HCT116 (cell line): ENCODE measurements at regions not wholly inside any gene's neighbourhood (a gene's known extent, or its start where the extent isn't known, plus 50 kb on each side); places are given as distances from the start of the nearest gene placed in this dataset.

ENCODE experiments used
- ATAC-seq: fragments of 200-7000 bp; cut with Tn5 transposase; 2 replicates; pipeline ENCODE4 v1.9.1; 2020; ENCODE audit warnings: mild to moderate bottlenecking, moderate library complexity
- BruUV-seq: library from RNA; stranded (reverse); fragments of 400-500 nt; replicated peaks from 2 replicates; lab custom pipeline; 2021; lab: Mats Ljungman, UMichigan
- CTCF ChIA-PET: fragments of 300-600 bp; sonication (Branson Sonifier 250); formaldehyde crosslinking; loops from one replicate; lab custom pipeline; 2021; ENCODE audit warnings: antibody characterized with exemption; lab: Charles Lee
- POLR2A ChIA-PET: fragments of 300-600, 350-600 bp; sonication (Branson Sonifier 250); formaldehyde crosslinking; loops from one replicate; lab custom pipeline; 2021; ENCODE audit warnings: antibody characterized with exemption; lab: Charles Lee
- RAD21 ChIA-PET, 2 experiments: fragments of 300-600 bp; sonication (Branson Sonifier 250); formaldehyde crosslinking; loops; one replicate each; lab custom pipeline; 2023; ENCODE audit warnings: low total read pairs in 2 of 2; ENCODE audit not compliant: uncharacterized antibody in 2 of 2, unreplicated experiment in 2 of 2, low non-redundant PET in 1 of 2; lab: Charles Lee
- DNase-seq: peaks from one replicate; pipeline ENCODE4 v3.0.0-alpha.2; 2010; ENCODE audit warnings: low read depth, low spot score
- H2AFZ ChIP-seq: fragments of 200-600 bp; shearing (Covaris generic), sonication (generic); 2 replicates; pipeline ENCODE4 v1.6.1; 2017; ENCODE audit warnings: low read depth, mixed run types, mixed read lengths, antibody characterized with exemption, low read length; ENCODE audit not compliant: poor library complexity, severe bottlenecking
- H3K27ac ChIP-seq: 2 replicates; pipeline ENCODE4 v1.5.1; 2012; ENCODE audit warnings: low read depth, low read length
- H3K27me3 ChIP-seq: fragments of 200-600 bp; sonication (generic); 2 replicates; pipeline ENCODE4 v1.6.1; 2016; ENCODE audit warnings: mixed run types, low read length, mixed read lengths; ENCODE audit not compliant: insufficient read depth
- H3K36me3 ChIP-seq, 2 experiments: fragments of 200-500 bp in 1 of 2; fragments of 200-600 bp in 1 of 2; sonication (Bioruptor generic) in 1 of 2; sonication (generic) in 1 of 2; 2 replicates each; pipeline versions ENCODE4 v1.5.1 to v1.6.1; 2014 to 2016; ENCODE audit warnings: low read length in 2 of 2, inconsistent platforms in 1 of 2, mixed read lengths in 1 of 2, mixed run types in 1 of 2; ENCODE audit not compliant: insufficient read depth in 2 of 2, control insufficient read depth in 1 of 2
- H3K4me1 ChIP-seq, 2 experiments: fragments of 200-600 bp in 1 of 2; sonication (generic) in 1 of 2; 2 replicates each; pipeline versions ENCODE4 v1.5.1 to v1.6.1; 2012 to 2017; ENCODE audit warnings: low read length in 2 of 2, inconsistent platforms in 1 of 2, mild to moderate bottlenecking in 1 of 2, mixed read lengths in 1 of 2, mixed run types in 1 of 2, moderate library complexity in 1 of 2; ENCODE audit not compliant: insufficient read depth in 2 of 2, control insufficient read depth in 1 of 2
- H3K4me2 ChIP-seq: fragments of 200-600 bp; sonication (generic); 2 replicates; pipeline ENCODE4 v1.6.1; 2017; ENCODE audit warnings: mixed run types, low read length, mixed read lengths
- H3K4me3 ChIP-seq, 2 experiments: fragments of 200-600 bp in 1 of 2; sonication (generic) in 1 of 2; replicated peaks in 1 of 2; 2 replicates each; pipeline ENCODE4 v1.5.1; 2011 to 2016; ENCODE audit warnings: low read length in 2 of 2, control low read depth in 1 of 2, low read depth in 1 of 2, mild to moderate bottlenecking in 1 of 2, mixed read lengths in 1 of 2, mixed run types in 1 of 2
- H3K79me2 ChIP-seq: fragments of 200-600 bp; sonication (generic); 2 replicates; pipeline ENCODE4 v1.6.1; 2017; ENCODE audit warnings: mild to moderate bottlenecking, mixed run types, low read length, moderate library complexity, mixed read lengths; ENCODE audit not compliant: insufficient read depth
- H3K9ac ChIP-seq: fragments of 200-600 bp; sonication (generic); 2 replicates; pipeline ENCODE4 v1.6.1; 2016; ENCODE audit warnings: low read length, mixed read lengths
- H3K9me2 ChIP-seq: fragments of 200-600 bp; sonication (generic), shearing (Covaris generic); 2 replicates; pipeline ENCODE4 v1.6.1; 2017; ENCODE audit warnings: mixed run types, mild to moderate bottlenecking, moderate library complexity; ENCODE audit not compliant: insufficient read depth
- H3K9me3 ChIP-seq, 2 experiments: fragments of 200-500 bp in 1 of 2; fragments of 200-600 bp in 1 of 2; sonication (Bioruptor generic) in 1 of 2; sonication (generic) in 1 of 2; 2 replicates each; pipeline ENCODE4 v1.6.1; 2014 to 2017; ENCODE audit warnings: low read length in 2 of 2, mixed read lengths in 2 of 2, inconsistent platforms in 1 of 2, low read depth in 1 of 2, mild to moderate bottlenecking in 1 of 2, mixed run types in 1 of 2, moderate library complexity in 1 of 2; ENCODE audit not compliant: control insufficient read depth in 1 of 2, insufficient read depth in 1 of 2
- H4K20me1 ChIP-seq: fragments of 200-600 bp; sonication (generic), shearing (Covaris generic); 2 replicates; pipeline ENCODE4 v1.6.1; 2017; ENCODE audit warnings: mixed run types, mild to moderate bottlenecking, moderate library complexity; ENCODE audit not compliant: insufficient read depth
- CEBPB ChIP-seq: IDR thresholded peaks from 2 replicates; pipeline ENCODE4 v1.6.1; 2012; ENCODE audit warnings: low read depth
- ELF1 ChIP-seq: IDR thresholded peaks from 2 replicates; pipeline ENCODE4 v1.6.1; 2012; ENCODE audit warnings: low read depth, borderline replicate concordance
- EZH2 ChIP-seq: fragments of 200-600 bp; sonication (generic); IDR thresholded peaks from 2 replicates; pipeline ENCODE4 v1.6.1; 2017; ENCODE audit warnings: antibody characterized with exemption, mixed run types
- POLR2A ChIP-seq: IDR thresholded peaks from 2 replicates; pipeline ENCODE4 v1.7.0; 2011; ENCODE audit warnings: borderline replicate concordance; ENCODE audit not compliant: insufficient read depth, insufficient read length; ENCODE audit errors: extremely low read depth
- POLR2AphosphoS5 ChIP-seq: IDR thresholded peaks from 2 replicates; pipeline ENCODE4 v1.6.1; 2011; ENCODE audit warnings: mild to moderate bottlenecking, low read depth, low read length, moderate library complexity
- RAD21 ChIP-seq: IDR thresholded peaks from 2 replicates; pipeline ENCODE4 v1.6.1; 2012; ENCODE audit warnings: low read depth, mild to moderate bottlenecking
- SRF ChIP-seq: IDR thresholded peaks from 2 replicates; pipeline ENCODE4 v1.6.1; 2012; ENCODE audit warnings: low read depth
- TCF7L2 ChIP-seq: IDR thresholded peaks from 2 replicates; pipeline ENCODE4 v1.7.0; 2011; ENCODE audit warnings: borderline replicate concordance, inconsistent platforms; ENCODE audit not compliant: insufficient read depth, insufficient read length; ENCODE audit errors: extremely low read depth
- YY1 ChIP-seq: IDR thresholded peaks from 2 replicates; pipeline ENCODE4 v1.6.1; 2011; ENCODE audit warnings: low read length, low read depth, moderate library complexity, mild to moderate bottlenecking; ENCODE audit not compliant: insufficient replicate concordance; ENCODE audit errors: extremely low read depth
- ZFX ChIP-seq: fragments of 450-650 bp; IDR thresholded peaks from 2 replicates; pipeline ENCODE4 v1.6.1; 2017
- ZNF274 ChIP-seq: fragments of 200-500 bp; sonication (Bioruptor generic); IDR thresholded peaks from 2 replicates; pipeline ENCODE4 v1.6.1; 2014; ENCODE audit warnings: mild to moderate bottlenecking, low read depth, low read length, inconsistent platforms
- intact Hi-C: fragments of 100-400 bp; cut with micrococcal nuclease; formaldehyde crosslinking; loops from 2 replicates; pipeline ENCODE4 v1.10.0; 2022
- TF ChIP-seq, protein P1 (sequence below): IDR thresholded peaks from 2 replicates; pipeline ENCODE4 v1.6.1; 2012; ENCODE audit warnings: low read depth
- TF ChIP-seq, protein P2 (sequence below), 3 experiments: fragments of 200-600 bp in 1 of 3; sonication (generic) in 1 of 3; IDR thresholded peaks in 2 of 3; conservative IDR thresholded peaks in 1 of 3; 2 replicates each; pipeline ENCODE4 v1.5.1; 2012 to 2017; ENCODE audit warnings: low read depth in 2 of 3, low read length in 2 of 3, antibody characterized with exemption in 1 of 3, borderline replicate concordance in 1 of 3, control low read depth in 1 of 3, mild to moderate bottlenecking in 1 of 3, mixed read lengths in 1 of 3, mixed run types in 1 of 3, moderate library complexity in 1 of 3; ENCODE audit not compliant: insufficient read depth in 1 of 3
- TF ChIP-seq, protein P3 (sequence below): IDR thresholded peaks from 2 replicates; pipeline ENCODE4 v1.6.1; 2012

DNA sequence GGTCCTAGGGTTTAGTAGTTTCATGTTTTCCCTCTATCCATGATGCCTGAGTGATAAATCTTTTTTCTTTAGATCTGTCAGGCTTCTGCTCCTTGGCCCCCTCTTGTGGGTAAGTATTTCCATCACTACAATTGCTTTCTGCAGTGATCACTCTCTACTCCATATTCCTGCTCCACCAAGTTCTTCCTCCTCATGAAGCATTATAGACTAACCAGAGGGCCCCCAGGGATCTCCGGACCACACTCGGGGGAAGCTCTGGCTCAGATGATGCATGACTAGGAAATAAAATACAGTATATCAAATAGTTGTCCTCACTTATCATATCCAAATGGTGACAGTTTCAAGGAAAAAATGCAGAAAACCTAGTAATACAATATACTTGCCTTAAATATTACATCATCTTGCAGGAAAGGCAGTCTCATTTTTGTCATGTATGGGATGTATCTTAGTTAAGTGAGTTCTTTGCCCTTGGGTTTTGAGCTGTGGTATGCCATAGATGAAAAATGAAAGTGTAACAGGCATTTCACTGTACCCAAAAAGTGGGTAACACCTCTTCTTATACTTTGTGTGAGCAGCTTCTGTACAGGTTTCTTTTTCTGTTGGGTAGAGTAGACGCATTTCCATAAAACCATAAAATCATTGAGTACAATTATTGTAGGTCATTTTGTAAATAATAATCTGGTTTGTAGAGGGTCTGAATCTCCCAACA is 200.9 kb upstream of the EYA4 start:
- intact Hi-C loops = loop anchor here (2.0 kb wide), 1 partner anchor 209 kb away; no protein-coding TSS in a partner anchor
- no peak overlapping the region for H2AFZ ChIP-seq
- peak; percentile 83 for ATAC-seq

More for the DNA sequence above, 200.9 kb upstream of the EYA4 start:
- Histone ChIP-seq H3K4me1 (no peaks in the 10 kb centered on the region), H3K4me2 (no peak overlapping the region), H4K20me1 (no peaks in the 10 kb centered on the region), H3K9me3 (no peaks in the 10 kb centered on the region), H3K9ac (no peak overlapping the region), H3K79me2 (no peaks in the 10 kb centered on the region), H3K36me3 (no peaks in the 10 kb centered on the region), H3K9me2 (no peaks in the 10 kb centered on the region), H3K27ac (no peak overlapping the region), H3K4me3 (no peak overlapping the region), H3K27me3 (no peaks in the 10 kb centered on the region)
- CTCF ChIA-PET = no interaction called here
- peak; percentile 16 for DNase-seq
- BruUV-seq = no TSS peak
- POLR2A ChIA-PET = no interaction called here
- no peak for TF ChIP-seq POLR2A
- no peak for TF ChIP-seq SRF
- TF ChIP-seq, protein P1, sequence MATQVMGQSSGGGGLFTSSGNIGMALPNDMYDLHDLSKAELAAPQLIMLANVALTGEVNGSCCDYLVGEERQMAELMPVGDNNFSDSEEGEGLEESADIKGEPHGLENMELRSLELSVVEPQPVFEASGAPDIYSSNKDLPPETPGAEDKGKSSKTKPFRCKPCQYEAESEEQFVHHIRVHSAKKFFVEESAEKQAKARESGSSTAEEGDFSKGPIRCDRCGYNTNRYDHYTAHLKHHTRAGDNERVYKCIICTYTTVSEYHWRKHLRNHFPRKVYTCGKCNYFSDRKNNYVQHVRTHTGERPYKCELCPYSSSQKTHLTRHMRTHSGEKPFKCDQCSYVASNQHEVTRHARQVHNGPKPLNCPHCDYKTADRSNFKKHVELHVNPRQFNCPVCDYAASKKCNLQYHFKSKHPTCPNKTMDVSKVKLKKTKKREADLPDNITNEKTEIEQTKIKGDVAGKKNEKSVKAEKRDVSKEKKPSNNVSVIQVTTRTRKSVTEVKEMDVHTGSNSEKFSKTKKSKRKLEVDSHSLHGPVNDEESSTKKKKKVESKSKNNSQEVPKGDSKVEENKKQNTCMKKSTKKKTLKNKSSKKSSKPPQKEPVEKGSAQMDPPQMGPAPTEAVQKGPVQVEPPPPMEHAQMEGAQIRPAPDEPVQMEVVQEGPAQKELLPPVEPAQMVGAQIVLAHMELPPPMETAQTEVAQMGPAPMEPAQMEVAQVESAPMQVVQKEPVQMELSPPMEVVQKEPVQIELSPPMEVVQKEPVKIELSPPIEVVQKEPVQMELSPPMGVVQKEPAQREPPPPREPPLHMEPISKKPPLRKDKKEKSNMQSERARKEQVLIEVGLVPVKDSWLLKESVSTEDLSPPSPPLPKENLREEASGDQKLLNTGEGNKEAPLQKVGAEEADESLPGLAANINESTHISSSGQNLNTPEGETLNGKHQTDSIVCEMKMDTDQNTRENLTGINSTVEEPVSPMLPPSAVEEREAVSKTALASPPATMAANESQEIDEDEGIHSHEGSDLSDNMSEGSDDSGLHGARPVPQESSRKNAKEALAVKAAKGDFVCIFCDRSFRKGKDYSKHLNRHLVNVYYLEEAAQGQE = no peak
- TF ChIP-seq RAD21 = peak; percentile 44
- TF ChIP-seq POLR2AphosphoS5 = no peak
- TF ChIP-seq TCF7L2 = no peak
- no peak for TF ChIP-seq YY1
- TF ChIP-seq CEBPB = no peak
- no peak for TF ChIP-seq ZFX
- no peak for TF ChIP-seq ELF1
- no peak for TF ChIP-seq EZH2
- no peak for TF ChIP-seq ZNF274
- TF ChIP-seq, protein P2, sequence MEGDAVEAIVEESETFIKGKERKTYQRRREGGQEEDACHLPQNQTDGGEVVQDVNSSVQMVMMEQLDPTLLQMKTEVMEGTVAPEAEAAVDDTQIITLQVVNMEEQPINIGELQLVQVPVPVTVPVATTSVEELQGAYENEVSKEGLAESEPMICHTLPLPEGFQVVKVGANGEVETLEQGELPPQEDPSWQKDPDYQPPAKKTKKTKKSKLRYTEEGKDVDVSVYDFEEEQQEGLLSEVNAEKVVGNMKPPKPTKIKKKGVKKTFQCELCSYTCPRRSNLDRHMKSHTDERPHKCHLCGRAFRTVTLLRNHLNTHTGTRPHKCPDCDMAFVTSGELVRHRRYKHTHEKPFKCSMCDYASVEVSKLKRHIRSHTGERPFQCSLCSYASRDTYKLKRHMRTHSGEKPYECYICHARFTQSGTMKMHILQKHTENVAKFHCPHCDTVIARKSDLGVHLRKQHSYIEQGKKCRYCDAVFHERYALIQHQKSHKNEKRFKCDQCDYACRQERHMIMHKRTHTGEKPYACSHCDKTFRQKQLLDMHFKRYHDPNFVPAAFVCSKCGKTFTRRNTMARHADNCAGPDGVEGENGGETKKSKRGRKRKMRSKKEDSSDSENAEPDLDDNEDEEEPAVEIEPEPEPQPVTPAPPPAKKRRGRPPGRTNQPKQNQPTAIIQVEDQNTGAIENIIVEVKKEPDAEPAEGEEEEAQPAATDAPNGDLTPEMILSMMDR (IDR thresholded peaks at IDR 0.05 in 2 of 3, conservative IDR thresholded peaks at IDR 0.05 in 1 of 3; ENCODE audit: borderline replicate concordance in 1 of 3, insufficient read depth in 1 of 3, low read depth in 2 of 3, low read length in 2 of 3) = peak; percentile 26 to 64 (median 54); a peak in 4 of 6 replicates
- TF ChIP-seq, protein P3, sequence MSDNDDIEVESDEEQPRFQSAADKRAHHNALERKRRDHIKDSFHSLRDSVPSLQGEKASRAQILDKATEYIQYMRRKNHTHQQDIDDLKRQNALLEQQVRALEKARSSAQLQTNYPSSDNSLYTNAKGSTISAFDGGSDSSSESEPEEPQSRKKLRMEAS = no peak
- RAD21 ChIA-PET = interaction anchor here in 1 of 2 experiments (1.2 kb wide), 1 partner anchor 77 kb away, joined by 3 read pairs; no protein-coding TSS in a partner anchor
